ENCODE measurements at regions not wholly inside any gene's neighbourhood (a gene's known extent, or its start where the extent isn't known, plus 50 kb on each side); places are given as distances from the start of the nearest gene placed in this dataset.
"Not testable (repeated sequence)": the region's sequence is repeated elsewhere in the genome, so short reads cannot be mapped to it uniquely, and the experiment has no call there.

- DNase-seq = not testable (repeated sequence)
These were observed 141.7 kb downstream of the SPATA31A6 start for GRCh38 chr9:42325142-42325541.

GRCh38 chr9:42325561-42325960 lies 142.1 kb downstream of the SPATA31A6 start:
- DNase-seq = not testable (repeated sequence)

DNA sequence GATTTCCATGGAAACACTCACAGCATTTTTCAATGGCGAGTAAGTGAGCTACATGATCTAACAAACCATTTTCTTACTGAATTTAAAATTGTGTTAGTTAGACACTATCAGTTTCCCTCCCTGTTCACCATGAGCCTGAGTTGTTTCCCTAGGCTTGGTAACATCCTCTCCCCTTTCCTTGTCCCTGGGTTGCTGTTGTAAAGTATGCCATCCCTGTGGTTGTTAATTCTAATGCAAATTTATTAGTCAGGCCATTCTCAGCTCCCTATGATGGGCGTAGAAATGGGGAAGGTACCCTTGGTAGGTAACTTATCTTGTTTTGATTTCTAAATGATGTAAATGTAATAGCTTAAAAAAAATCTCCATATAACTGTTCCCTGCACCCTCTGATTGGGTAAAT lies 143.0 kb downstream of the SPATA31A6 start:
- DNase-seq = not testable (repeated sequence)

DNA sequence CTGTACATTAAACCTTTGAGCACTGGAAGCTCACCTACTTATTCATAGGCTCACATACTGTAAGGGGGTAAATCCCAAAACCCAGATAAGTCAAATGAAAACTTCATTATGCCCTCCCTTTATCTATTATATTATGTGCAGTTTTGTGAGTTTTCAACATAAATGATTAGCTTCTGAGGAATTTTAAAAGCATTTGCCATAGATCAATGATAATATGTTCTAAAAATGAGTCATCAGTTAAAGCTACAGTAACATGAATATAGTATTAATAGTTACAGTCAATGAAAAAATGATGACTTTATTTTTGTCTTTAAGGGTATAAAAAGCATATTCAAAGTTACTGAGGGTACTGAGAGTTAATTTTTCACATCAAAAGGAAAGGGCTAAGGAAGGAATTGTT lies 151.9 kb downstream of the SPATA31A6 start:
- DNase-seq = not testable (repeated sequence)

DNA sequence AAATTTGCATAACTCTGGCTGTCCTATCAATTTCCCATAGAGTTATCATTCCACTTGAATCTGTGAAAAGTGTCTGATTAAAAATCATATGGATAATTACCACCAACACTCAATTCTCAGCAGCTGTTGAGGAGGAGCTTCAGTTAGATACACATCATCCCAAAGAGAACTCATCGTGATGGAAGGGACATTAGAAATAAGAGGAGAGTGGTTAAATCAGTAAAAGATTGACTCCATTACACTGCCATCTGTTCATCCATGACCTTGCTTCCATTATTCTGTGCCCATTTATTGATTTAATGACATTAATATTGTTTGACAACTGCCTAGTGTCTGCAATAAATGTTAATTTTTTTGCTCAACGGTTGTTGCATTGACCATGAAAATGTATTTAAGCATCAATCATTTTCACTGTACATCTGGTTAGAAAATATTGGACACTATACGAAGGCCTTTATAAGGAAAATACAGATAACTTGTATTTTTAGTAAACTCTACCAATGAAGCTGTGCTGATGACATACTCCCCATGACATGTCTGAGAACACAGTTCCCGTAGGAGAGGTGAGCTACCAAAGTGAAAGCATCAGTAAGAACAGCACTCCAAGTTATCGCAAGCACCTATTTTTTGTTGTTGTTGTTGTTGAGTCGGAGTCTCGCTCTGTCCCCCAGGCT lies 152.7 kb downstream of the SPATA31A6 start:
- not testable (repeated sequence) for DNase-seq

- not testable (repeated sequence) for DNase-seq
These were observed 154.8 kb downstream of the SPATA31A6 start for GRCh38 chr9:42338275-42338674.

DNA sequence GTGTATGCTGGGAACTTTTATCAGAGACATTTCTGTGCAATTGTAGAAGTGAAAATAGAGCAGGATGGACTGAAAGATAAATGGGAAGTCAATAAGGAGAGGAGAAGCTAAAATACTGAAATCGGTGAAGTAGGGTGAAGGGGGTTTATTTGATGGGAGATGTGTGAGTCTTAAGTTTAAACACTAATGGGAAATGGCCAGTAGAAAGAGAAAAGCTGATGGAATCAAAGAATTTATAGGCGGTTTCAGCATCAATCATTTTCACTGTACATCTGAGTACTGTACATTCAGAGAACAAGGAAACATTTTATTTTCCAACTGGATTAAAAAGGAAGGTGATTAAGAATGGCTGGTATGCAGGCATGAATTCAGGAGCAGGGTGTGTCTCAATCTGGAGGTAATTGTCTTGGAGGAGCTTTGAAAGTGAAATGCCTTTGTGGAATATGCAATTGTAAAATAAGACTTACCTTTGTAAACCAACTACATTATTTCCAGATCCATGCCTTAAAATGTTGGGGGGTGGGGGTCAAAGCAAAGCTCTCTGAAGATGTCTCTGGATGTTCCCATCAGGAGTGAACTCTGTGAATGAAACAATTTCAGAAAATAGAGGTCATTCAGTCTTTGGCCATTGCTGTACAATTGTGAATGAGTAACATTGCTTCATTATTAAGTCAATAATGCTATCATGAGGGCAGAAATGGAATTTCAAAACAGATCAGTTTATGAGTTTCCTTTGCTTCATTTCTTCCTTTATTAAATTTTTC lies 156.4 kb downstream of the SPATA31A6 start:
- DNase-seq = not testable (repeated sequence)

GRCh38 chr9:42340435-42340723 lies 156.9 kb downstream of the SPATA31A6 start:
- not testable (repeated sequence) for DNase-seq

DNA sequence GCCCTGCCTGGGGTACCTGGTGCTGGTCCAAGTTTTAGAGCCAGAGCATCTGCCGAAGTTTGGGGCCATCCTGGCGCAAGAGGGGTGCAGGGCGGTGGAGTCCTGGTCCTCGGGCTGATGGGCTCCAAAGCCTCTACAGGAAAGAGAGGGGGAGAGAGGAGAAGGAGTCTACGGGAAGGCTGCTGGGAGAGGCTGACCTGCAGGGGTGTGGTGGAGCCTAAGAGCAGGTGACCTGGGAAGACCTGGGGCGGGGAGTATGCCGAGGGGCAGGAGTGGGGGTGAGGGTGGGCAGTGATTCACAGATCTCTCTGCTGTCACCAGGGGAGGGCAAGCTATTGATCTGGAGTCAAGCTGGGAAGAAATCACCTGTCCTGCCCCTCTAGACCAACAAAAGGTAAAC lies 158.4 kb downstream of the SPATA31A6 start:
- not testable (repeated sequence) for DNase-seq

DNA sequence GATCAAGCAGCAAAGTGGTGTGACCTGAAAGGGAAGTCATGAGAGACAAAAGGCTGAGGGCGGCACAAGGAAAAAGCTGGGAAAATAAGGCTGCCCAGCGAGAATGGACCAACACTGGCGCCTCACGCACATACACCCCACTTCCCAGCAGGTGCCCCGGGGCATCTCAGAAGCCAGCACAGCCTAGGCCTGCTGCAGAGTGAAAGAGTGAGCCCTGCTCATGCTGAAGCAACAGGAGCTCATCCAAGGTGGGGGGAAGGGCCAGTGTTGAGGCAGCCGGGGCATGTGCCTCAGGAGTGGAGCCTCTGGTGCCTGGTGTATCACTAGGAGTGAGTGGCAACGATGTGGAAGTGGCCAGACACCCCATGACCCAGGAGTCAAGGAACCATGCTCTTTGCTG lies 158.8 kb downstream of the SPATA31A6 start:
- not testable (repeated sequence) for DNase-seq

DNA sequence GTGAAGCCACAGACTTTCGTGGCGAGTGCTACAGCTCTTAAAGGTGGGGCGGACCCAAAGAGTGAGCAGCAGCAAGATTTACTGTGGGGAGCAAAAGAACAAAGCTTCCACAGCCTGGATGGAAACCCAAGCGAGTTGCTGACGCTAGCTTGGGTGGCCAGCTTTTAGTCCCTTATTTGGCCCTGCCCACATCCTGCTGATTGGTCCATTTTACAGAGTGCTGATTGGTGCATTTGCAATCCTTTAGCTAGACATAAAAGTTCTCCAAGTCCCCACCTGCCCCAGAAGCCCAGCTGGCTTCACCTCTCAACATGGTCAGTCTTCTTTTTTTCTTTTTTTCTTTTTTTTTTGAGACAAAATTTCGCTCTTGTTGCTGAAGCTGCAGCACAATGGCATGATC lies 161.0 kb downstream of the SPATA31A6 start:
- DNase-seq = not testable (repeated sequence)

- DNase-seq = not testable (repeated sequence)
These were observed 163.5 kb downstream of the SPATA31A6 start for GRCh38 chr9:42346916-42347315.

GRCh38 chr9:42349181-42349580 lies 165.7 kb downstream of the SPATA31A6 start:
- DNase-seq = not testable (repeated sequence)

DNA sequence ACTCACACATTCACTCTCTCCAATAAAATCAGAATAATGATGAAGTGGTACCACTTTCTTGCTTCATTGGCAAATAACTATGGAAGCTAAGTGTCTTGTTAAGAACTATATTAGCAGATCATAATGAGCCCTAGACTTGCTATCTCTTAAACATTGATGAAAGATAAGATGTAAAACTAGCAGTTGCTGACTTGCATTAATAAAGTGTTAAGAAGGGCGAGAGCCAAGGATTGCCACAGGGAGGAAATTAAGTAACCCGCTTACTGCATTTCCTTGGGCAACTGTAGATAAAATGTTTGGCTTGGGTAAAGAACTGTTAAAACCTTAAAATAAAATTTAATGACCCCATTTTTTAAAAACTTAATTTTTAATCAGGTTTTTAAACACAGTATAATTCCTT lies 167.0 kb downstream of the SPATA31A6 start:
- not testable (repeated sequence) for DNase-seq

DNA sequence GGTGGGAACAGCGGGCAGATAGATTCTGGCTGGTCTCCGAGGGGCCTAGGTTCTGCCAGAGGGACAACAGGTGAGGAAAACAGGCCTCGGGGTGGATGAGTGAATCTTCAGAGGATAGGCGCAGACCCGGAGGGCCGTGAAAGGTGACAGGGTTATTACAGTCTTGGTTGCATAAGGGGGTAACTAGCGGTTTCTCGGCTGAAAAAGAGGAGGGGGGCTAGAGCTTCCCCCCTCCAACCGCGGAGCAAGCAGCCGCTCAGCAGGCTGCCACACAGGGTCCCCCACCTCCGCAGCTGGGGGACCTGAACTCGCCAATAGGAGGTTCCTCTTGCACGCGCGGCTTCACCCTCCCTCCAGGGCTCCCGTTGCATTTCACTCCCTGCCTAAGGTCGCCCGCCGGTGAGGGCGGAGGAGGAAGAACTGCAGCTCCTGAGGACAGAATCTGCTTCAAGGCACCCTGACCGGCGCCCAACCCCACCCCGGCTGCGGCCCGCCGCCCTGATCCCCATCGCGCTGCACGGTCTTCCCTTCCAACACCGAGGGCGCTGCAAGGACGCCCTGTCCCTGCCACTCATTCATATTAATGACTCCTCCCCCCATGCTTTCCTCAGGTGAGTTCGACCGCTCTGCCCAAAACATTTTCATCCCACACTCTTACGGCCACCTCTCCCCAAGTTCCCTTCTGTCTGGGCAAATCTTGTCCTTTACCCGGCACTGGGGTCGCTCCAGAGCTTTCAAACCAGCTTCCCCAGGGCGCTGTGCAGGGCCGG lies 174.3 kb downstream of the SPATA31A6 start:
- DNase-seq = not testable (repeated sequence)

GRCh38 chr9:42358626-42359247 lies 175.3 kb downstream of the SPATA31A6 start:
- DNase-seq = not testable (repeated sequence)

DNA sequence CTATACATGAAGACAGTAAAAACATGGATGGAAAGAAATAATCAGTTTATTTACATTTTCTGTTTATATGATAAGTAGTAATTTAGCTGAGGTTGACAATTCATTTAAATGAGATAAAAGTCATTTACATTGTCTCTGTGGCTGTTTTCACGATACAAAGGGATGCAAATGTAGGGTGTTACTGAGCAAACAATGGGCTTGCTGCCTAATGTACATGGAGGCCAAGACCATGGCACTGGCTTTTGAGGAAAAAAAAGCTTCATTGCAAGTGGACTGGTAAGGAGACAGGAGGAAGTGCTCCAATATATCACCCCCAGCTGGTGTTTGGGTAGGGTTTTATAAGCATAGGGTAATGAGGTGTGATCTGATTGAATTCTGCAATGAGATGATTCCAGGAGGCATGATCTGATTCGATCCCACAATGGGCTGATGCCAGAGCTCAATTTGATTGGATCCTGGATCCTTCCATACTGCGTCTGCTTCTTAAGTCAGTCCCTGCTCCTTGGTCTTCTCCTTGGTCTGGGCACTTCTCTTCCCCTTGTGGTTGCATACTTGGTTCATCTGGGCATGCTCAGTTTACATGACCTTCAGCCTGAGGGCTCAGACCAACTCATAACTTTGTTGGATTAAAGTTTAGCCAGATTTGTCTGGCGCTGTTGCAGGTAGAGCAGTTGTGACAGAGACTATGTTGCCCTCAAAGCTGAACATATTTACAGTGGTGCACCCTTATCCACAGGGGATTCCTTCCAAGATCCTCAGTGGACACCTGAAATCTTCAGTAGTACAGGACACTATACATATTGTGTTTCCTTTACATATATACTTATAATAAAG lies 181.2 kb downstream of the SPATA31A6 start:
- DNase-seq = not testable (repeated sequence)

GRCh38 chr9:42365244-42365945 lies 181.9 kb downstream of the SPATA31A6 start:
- DNase-seq = not testable (repeated sequence)

DNA sequence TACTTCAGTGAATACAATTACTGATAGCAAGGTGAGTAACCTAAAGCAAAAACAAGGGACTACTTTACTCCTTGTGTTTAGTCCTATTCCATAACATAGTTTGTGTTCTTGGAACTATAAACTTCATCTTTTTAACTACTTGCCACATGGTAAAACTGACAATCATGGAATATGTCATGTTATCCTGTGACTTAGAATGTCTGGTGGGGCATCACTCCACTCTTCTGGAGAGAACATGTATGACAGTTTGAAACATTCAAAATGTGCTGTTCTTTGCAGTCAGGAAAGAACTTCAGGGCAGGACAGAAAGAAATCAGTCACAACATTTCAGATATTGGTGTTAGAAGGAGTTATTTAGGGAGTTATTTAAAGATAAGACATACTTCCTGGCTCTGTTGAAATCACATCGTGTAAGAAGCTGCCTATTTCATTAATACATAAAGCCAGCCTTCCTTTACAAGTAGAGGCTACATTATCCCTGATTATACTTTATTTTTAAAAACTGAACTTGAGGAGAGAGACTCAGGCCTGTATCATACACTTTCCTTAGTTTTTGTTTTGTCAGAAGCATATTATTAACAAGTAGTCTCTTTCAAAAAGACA lies 184.9 kb downstream of the SPATA31A6 start:
- DNase-seq = not testable (repeated sequence)

DNA sequence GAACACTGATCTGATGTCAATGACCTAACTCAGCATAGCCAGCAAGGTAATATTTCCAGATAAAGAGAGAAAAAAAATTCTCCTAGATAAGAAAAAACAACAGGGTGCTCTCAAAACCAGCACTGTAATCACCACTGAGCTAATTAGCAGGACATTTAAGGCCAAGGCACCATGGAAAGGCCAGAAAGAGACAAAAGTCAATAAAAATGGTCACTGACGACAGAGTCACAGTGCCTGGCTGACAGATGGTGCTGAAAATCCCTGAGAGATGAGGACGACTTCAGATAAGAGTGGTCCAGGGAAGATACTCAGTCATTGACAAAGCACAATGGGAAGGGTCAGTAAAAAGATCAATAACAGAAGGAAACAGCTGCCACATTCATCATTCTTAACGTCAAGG lies 186.7 kb downstream of the SPATA31A6 start:
- not testable (repeated sequence) for DNase-seq

All from anterior cingulate cortex (tissue), 58 donors.